ENCODE measurements at regions not wholly inside any gene's neighbourhood (a gene's known extent, or its start where the extent isn't known, plus 50 kb on each side); places are given as distances from the start of the nearest gene placed in this dataset.

DNA sequence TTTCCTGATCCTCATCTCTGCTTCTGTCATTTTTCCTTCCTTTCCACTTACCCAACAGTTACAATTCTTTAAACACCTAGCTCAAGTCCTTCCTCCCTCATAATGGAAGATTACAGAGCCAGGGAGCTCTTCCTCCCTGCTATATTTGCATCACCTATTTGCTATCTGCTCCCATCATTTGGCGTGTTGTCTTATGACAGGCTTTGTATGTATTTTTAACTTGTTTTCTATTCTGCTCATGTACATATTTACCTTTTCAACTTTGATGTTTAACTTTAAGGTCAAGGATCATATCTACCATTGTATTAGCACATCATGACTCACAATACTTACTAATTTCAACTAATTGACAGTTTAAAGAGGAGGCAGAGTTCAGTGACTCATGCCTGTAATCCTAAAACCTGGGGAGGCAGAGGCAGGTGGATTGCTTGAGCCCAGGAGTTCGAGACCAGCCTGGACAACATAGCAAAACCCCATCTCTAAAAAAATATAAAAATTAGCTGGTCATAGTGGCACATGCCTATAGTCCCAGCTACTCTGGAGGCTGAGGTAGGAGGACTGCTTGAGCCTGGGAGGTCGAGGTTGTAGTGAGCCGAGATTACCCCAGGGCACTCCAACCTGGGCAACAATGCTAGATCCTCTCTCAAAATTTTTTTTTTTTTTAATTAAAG is 92.5 kb upstream of the FOXN2 start:
- TF ChIP-seq PPARA (CRISPR knock-in tag; IDR thresholded peaks at IDR 0.05; ENCODE audit: borderline replicate concordance): no peak
- no peak for TF ChIP-seq RARB (CRISPR knock-in tag; IDR thresholded peaks at IDR 0.05)
- TF ChIP-seq SNAI2 (CRISPR knock-in tag; IDR thresholded peaks at IDR 0.05): no peak
- TF ChIP-seq, protein P1, sequence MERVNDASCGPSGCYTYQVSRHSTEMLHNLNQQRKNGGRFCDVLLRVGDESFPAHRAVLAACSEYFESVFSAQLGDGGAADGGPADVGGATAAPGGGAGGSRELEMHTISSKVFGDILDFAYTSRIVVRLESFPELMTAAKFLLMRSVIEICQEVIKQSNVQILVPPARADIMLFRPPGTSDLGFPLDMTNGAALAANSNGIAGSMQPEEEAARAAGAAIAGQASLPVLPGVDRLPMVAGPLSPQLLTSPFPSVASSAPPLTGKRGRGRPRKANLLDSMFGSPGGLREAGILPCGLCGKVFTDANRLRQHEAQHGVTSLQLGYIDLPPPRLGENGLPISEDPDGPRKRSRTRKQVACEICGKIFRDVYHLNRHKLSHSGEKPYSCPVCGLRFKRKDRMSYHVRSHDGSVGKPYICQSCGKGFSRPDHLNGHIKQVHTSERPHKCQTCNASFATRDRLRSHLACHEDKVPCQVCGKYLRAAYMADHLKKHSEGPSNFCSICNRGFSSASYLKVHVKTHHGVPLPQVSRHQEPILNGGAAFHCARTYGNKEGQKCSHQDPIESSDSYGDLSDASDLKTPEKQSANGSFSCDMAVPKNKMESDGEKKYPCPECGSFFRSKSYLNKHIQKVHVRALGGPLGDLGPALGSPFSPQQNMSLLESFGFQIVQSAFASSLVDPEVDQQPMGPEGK (CRISPR knock-in tag; IDR thresholded peaks at IDR 0.05; ENCODE audit: borderline replicate concordance): no peak
- TF ChIP-seq, protein P2, sequence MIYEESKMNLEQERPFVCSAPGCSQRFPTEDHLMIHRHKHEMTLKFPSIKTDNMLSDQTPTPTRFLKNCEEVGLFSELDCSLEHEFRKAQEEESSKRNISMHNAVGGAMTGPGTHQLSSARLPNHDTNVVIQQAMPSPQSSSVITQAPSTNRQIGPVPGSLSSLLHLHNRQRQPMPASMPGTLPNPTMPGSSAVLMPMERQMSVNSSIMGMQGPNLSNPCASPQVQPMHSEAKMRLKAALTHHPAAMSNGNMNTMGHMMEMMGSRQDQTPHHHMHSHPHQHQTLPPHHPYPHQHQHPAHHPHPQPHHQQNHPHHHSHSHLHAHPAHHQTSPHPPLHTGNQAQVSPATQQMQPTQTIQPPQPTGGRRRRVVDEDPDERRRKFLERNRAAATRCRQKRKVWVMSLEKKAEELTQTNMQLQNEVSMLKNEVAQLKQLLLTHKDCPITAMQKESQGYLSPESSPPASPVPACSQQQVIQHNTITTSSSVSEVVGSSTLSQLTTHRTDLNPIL (CRISPR knock-in tag; IDR thresholded peaks at IDR 0.05; ENCODE audit: low read depth): no peak
- TF ChIP-seq ZFP3 (CRISPR knock-in tag; IDR thresholded peaks at IDR 0.05): no peak
- no peak for ATAC-seq

DNA sequence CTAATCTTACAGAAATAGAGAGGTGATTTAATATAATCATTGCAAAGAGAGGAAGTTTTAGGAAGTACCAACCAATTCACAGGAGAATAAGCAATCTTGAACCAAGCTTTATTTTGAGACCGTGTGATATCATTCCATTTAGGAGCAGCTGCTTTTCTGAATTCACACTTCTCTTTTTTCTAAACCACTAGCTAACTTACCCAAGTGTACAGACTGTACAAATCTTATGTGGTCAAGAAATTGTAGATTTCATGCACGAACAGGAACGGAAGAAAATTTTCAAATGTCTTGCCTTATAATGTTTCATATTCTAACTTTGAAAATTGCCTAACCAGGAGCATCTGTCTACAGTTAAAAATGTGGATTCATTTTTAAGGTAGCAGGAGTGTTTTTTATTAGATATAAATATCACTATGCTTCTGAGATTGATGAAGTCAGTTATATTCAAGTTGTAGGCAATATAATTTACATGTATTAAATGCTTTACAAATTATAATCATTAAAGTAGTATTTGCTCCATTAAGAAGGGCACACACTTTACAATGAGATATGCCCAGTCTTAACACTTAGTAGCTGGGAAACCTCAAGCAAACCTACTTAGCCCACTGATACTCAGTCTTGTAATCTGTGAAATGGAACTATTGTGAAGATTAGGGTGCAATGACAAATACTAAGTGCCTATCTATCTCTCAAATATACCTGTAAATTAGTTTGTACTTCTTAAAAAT is 86.7 kb upstream of the FOXN2 start:
- ATAC-seq: no peak
- TF ChIP-seq TOX (CRISPR knock-in tag; IDR thresholded peaks at IDR 0.05; ENCODE audit: borderline replicate concordance) (no peak), ZFP3 (CRISPR knock-in tag; IDR thresholded peaks at IDR 0.05) (no peak), ESRRG (CRISPR knock-in tag; IDR thresholded peaks at IDR 0.05) (no peak), TCF4 (CRISPR knock-in tag; IDR thresholded peaks at IDR 0.05; ENCODE audit: borderline replicate concordance) (no peak), OSR1 (CRISPR knock-in tag; IDR thresholded peaks at IDR 0.05) (no peak), RARB (CRISPR knock-in tag; IDR thresholded peaks at IDR 0.05) (no peak)
- TF ChIP-seq, protein P3, sequence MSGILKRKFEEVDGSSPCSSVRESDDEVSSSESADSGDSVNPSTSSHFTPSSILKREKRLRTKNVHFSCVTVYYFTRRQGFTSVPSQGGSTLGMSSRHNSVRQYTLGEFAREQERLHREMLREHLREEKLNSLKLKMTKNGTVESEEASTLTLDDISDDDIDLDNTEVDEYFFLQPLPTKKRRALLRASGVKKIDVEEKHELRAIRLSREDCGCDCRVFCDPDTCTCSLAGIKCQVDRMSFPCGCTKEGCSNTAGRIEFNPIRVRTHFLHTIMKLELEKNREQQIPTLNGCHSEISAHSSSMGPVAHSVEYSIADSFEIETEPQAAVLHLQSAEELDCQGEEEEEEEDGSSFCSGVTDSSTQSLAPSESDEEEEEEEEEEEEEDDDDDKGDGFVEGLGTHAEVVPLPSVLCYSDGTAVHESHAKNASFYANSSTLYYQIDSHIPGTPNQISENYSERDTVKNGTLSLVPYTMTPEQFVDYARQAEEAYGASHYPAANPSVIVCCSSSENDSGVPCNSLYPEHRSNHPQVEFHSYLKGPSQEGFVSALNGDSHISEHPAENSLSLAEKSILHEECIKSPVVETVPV (CRISPR knock-in tag; IDR thresholded peaks at IDR 0.05): no peak

DNA sequence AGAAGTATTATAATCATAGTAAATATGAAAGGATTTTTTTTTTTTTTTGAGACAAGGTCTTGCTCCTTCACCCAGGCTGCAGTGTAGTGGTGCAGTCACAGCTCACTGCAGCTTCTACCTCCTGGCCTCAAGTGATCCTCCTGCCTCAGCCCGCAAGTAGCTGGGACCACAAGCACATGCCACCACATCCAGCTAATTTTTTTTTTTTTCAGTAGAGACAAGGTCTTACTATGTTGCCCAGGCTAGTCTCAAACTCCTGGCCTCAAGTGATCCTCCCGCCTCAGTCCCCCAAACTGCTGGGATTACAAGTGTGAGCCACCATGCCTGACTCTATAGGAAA is 86.2 kb upstream of the FOXN2 start:
- no peak for ATAC-seq
- no peak for TF ChIP-seq GLIS3 (CRISPR knock-in tag; IDR thresholded peaks at IDR 0.05)
- no peak for TF ChIP-seq ZFP3 (CRISPR knock-in tag; IDR thresholded peaks at IDR 0.05)
- TF ChIP-seq, protein P3 (CRISPR knock-in tag; IDR thresholded peaks at IDR 0.05): no peak
- TF ChIP-seq ZNF70 (CRISPR knock-in tag; IDR thresholded peaks at IDR 0.05): no peak
- TF ChIP-seq, protein P4, sequence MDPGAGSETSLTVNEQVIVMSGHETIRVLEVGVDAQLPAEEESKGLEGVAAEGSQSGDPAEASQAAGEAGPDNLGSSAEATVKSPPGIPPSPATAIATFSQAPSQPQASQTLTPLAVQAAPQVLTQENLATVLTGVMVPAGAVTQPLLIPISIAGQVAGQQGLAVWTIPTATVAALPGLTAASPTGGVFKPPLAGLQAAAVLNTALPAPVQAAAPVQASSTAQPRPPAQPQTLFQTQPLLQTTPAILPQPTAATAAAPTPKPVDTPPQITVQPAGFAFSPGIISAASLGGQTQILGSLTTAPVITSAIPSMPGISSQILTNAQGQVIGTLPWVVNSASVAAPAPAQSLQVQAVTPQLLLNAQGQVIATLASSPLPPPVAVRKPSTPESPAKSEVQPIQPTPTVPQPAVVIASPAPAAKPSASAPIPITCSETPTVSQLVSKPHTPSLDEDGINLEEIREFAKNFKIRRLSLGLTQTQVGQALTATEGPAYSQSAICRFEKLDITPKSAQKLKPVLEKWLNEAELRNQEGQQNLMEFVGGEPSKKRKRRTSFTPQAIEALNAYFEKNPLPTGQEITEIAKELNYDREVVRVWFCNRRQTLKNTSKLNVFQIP (CRISPR knock-in tag; IDR thresholded peaks at IDR 0.05; ENCODE audit: borderline replicate concordance, low read depth): no peak
- no peak for TF ChIP-seq BACH2 (CRISPR knock-in tag; IDR thresholded peaks at IDR 0.05; ENCODE audit: borderline replicate concordance)
- no peak for TF ChIP-seq PPARA (CRISPR knock-in tag; IDR thresholded peaks at IDR 0.05; ENCODE audit: borderline replicate concordance)
- no peak for TF ChIP-seq ARNTL (CRISPR knock-in tag; IDR thresholded peaks at IDR 0.05; ENCODE audit: borderline replicate concordance, low read depth)
- no peak for TF ChIP-seq OSR1 (CRISPR knock-in tag; IDR thresholded peaks at IDR 0.05)

DNA sequence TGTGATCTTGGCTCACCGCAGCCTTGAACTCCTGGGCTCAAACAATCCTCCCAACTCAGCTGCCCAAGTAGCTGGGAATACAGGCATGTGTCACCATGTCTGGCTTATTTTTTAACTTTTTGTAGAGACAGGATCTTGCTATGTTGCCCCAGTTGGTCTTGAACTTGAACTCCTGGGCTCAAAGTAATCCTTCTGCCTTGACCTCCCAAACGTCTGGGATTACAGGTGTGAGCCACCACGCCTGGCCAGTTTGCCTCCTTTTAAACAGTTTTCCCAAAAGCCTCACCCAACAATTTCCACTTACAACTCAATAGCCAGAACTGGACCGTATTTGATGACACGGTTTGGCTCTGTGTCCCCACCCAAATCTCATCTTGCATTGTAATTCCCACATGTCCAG is 85.4 kb upstream of the FOXN2 start:
- ATAC-seq: no peak
- TF ChIP-seq, protein P3 (CRISPR knock-in tag; IDR thresholded peaks at IDR 0.05): no peak
- TF ChIP-seq ZNF565 (CRISPR knock-in tag; conservative IDR thresholded peaks at IDR 0.05; ENCODE audit: low read depth): no peak
- TF ChIP-seq PPARA (CRISPR knock-in tag; IDR thresholded peaks at IDR 0.05; ENCODE audit: borderline replicate concordance): no peak
- TF ChIP-seq GLIS3 (CRISPR knock-in tag; IDR thresholded peaks at IDR 0.05): no peak
- TF ChIP-seq, protein P2 (CRISPR knock-in tag; IDR thresholded peaks at IDR 0.05; ENCODE audit: low read depth): no peak
- TF ChIP-seq TOX (CRISPR knock-in tag; IDR thresholded peaks at IDR 0.05; ENCODE audit: borderline replicate concordance): no peak
- TF ChIP-seq OSR1 (CRISPR knock-in tag; IDR thresholded peaks at IDR 0.05): no peak
- TF ChIP-seq, protein P5, sequence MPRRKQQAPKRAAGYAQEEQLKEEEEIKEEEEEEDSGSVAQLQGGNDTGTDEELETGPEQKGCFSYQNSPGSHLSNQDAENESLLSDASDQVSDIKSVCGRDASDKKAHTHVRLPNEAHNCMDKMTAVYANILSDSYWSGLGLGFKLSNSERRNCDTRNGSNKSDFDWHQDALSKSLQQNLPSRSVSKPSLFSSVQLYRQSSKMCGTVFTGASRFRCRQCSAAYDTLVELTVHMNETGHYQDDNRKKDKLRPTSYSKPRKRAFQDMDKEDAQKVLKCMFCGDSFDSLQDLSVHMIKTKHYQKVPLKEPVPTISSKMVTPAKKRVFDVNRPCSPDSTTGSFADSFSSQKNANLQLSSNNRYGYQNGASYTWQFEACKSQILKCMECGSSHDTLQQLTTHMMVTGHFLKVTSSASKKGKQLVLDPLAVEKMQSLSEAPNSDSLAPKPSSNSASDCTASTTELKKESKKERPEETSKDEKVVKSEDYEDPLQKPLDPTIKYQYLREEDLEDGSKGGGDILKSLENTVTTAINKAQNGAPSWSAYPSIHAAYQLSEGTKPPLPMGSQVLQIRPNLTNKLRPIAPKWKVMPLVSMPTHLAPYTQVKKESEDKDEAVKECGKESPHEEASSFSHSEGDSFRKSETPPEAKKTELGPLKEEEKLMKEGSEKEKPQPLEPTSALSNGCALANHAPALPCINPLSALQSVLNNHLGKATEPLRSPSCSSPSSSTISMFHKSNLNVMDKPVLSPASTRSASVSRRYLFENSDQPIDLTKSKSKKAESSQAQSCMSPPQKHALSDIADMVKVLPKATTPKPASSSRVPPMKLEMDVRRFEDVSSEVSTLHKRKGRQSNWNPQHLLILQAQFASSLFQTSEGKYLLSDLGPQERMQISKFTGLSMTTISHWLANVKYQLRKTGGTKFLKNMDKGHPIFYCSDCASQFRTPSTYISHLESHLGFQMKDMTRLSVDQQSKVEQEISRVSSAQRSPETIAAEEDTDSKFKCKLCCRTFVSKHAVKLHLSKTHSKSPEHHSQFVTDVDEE (CRISPR knock-in tag; IDR thresholded peaks at IDR 0.05): no peak
- TF ChIP-seq ZNF70 (CRISPR knock-in tag; IDR thresholded peaks at IDR 0.05): no peak
